H9 (cell line): ENCODE measurements at regions not wholly inside any gene's neighbourhood (a gene's known extent, or its start where the extent isn't known, plus 50 kb on each side); places are given as distances from the start of the nearest gene placed in this dataset.

Experiments
- DNase-seq: peaks from one replicate; pipeline ENCODE4 v3.0.0-alpha.2; 2017
- H2AFZ ChIP-seq: one replicate; pipeline ENCODE4 v1.6.1; 2013; ENCODE audit warnings: mild to moderate bottlenecking, low read length, control low read depth, moderate library complexity
- H2AK5ac ChIP-seq: 2 replicates; pipeline ENCODE4 v1.6.1; 2013; ENCODE audit warnings: low read length, control low read depth, mixed read lengths; ENCODE audit not compliant: insufficient read length
- H2BK120ac ChIP-seq: one replicate; pipeline ENCODE4 v1.6.1; 2013; ENCODE audit warnings: low read depth, mild to moderate bottlenecking, low read length, control low read depth, inconsistent platforms; ENCODE audit not compliant: poor library complexity, severe bottlenecking
- H2BK12ac ChIP-seq: 2 replicates; pipeline ENCODE4 v1.6.1; 2013; ENCODE audit warnings: low read length, control low read depth, mixed read lengths, low read depth; ENCODE audit not compliant: insufficient read length
- H2BK15ac ChIP-seq: 2 replicates; pipeline ENCODE4 v1.6.1; 2013; ENCODE audit warnings: low read depth, low read length, control low read depth
- H2BK20ac ChIP-seq: one replicate; pipeline ENCODE4 v1.6.1; 2013; ENCODE audit warnings: low read depth, mild to moderate bottlenecking, low read length, control low read depth, inconsistent platforms; ENCODE audit not compliant: poor library complexity, severe bottlenecking
- H2BK5ac ChIP-seq: 2 replicates; pipeline ENCODE4 v1.6.1; 2013; ENCODE audit warnings: low read length, control low read depth, mixed read lengths; ENCODE audit not compliant: insufficient read length
- H3K14ac ChIP-seq: 2 replicates; pipeline ENCODE4 v1.6.1; 2013; ENCODE audit warnings: low read length, control low read depth; ENCODE audit not compliant: insufficient read depth
- H3K18ac ChIP-seq: 2 replicates; pipeline ENCODE4 v1.6.1; 2013; ENCODE audit warnings: low read depth, mild to moderate bottlenecking, mixed read lengths, low read length, control low read depth; ENCODE audit not compliant: insufficient read length
- H3K23ac ChIP-seq: 2 replicates; pipeline ENCODE4 v1.6.1; 2013; ENCODE audit warnings: low read length, control low read depth, mixed read lengths, low read depth; ENCODE audit not compliant: insufficient read length
- H3K23me2 ChIP-seq: 2 replicates; pipeline ENCODE4 v1.6.1; 2013; ENCODE audit warnings: low read depth, mild to moderate bottlenecking, mixed read lengths, low read length, control low read depth; ENCODE audit not compliant: insufficient read length, poor library complexity, severe bottlenecking
- H3K27ac ChIP-seq: 2 replicates; pipeline ENCODE4 v1.5.1; 2013; ENCODE audit warnings: low read length, control low read depth, mixed read lengths, low read depth; ENCODE audit not compliant: insufficient read length
- H3K27me3 ChIP-seq: 2 replicates; pipeline ENCODE4 v1.6.1; 2013; ENCODE audit warnings: low read length, control low read depth, inconsistent platforms; ENCODE audit not compliant: insufficient read depth
- H3K4ac ChIP-seq: 2 replicates; pipeline ENCODE4 v1.6.1; 2013; ENCODE audit warnings: low read depth, mild to moderate bottlenecking, control low read depth, inconsistent platforms, low read length, moderate library complexity
- H3K4me1 ChIP-seq: 2 replicates; pipeline ENCODE4 v1.6.1; 2013; ENCODE audit warnings: low read length, control low read depth, inconsistent platforms; ENCODE audit not compliant: insufficient read depth
- H3K4me2 ChIP-seq: 2 replicates; pipeline ENCODE4 v1.6.1; 2013; ENCODE audit warnings: low read length, control low read depth, mixed read lengths; ENCODE audit not compliant: insufficient read length, insufficient read depth
- H3K56ac ChIP-seq: 2 replicates; pipeline ENCODE4 v1.6.1; 2013; ENCODE audit warnings: low read depth, mild to moderate bottlenecking, mixed read lengths, low read length, control low read depth; ENCODE audit not compliant: insufficient read length
- H3K79me1 ChIP-seq: 2 replicates; pipeline ENCODE4 v1.6.1; 2013; ENCODE audit warnings: low read depth, mild to moderate bottlenecking, moderate library complexity, low read length, control low read depth, inconsistent platforms; ENCODE audit not compliant: insufficient read depth, poor library complexity, severe bottlenecking
- H3K79me2 ChIP-seq: 2 replicates; pipeline ENCODE4 v1.6.1; 2013; ENCODE audit warnings: low read length, control low read depth, inconsistent platforms; ENCODE audit not compliant: insufficient read depth
- H3K9ac ChIP-seq: 2 replicates; pipeline ENCODE4 v1.6.1; 2013; ENCODE audit warnings: low read length, control low read depth, mixed read lengths; ENCODE audit not compliant: insufficient read length; ENCODE audit errors: extremely low read depth
- H3K9me3 ChIP-seq: one replicate; pipeline ENCODE4 v1.6.1; 2013; ENCODE audit warnings: low read depth, low read length, inconsistent platforms; ENCODE audit not compliant: control insufficient read depth
- H3T11ph ChIP-seq: one replicate; pipeline ENCODE4 v1.6.1; 2013; ENCODE audit warnings: mild to moderate bottlenecking, low read length, control low read depth, inconsistent platforms
- H4K20me1 ChIP-seq: one replicate; pipeline ENCODE4 v1.6.1; 2013; ENCODE audit not compliant: control insufficient read depth, insufficient read length, insufficient read depth
- H4K5ac ChIP-seq: 2 replicates; pipeline ENCODE4 v1.6.1; 2013; ENCODE audit warnings: low read depth, mild to moderate bottlenecking, mixed read lengths, low read length, control low read depth; ENCODE audit not compliant: insufficient read length
- H4K8ac ChIP-seq: replicated peaks from 2 replicates; pipeline ENCODE4 v1.6.1; 2013; ENCODE audit warnings: low read length, control low read depth, mixed read lengths, low read depth; ENCODE audit not compliant: insufficient read length
- H4K91ac ChIP-seq: 2 replicates; pipeline ENCODE4 v1.6.1; 2013; ENCODE audit warnings: low read depth, mild to moderate bottlenecking, moderate library complexity, mixed read lengths, low read length, control low read depth; ENCODE audit not compliant: insufficient read length
- H3K27ac Mint-ChIP-seq, 3 experiments: 2 replicates in 2 of 3; 3 replicates in 1 of 3; pipeline ENCODE4 v1.8.0; 2020 to 2021; ENCODE audit warnings: mixed read lengths in 3 of 3, mild to moderate bottlenecking in 1 of 3, moderate library complexity in 1 of 3
- H3K27me3 Mint-ChIP-seq: 2 replicates; pipeline ENCODE4 v1.8.0; 2021; ENCODE audit warnings: low read depth, mild to moderate bottlenecking, moderate library complexity, mixed read lengths
- H3K36me3 Mint-ChIP-seq, 3 experiments: 2 replicates in 2 of 3; 3 replicates in 1 of 3; pipeline ENCODE4 v1.8.0; 2020 to 2021; ENCODE audit warnings: low read depth in 3 of 3, mixed read lengths in 3 of 3; ENCODE audit not compliant: insufficient read depth in 1 of 3
- H3K4me1 Mint-ChIP-seq, 2 experiments: 2 replicates each; pipeline ENCODE4 v1.8.0; 2020; ENCODE audit warnings: mixed read lengths in 2 of 2
- H3K4me3 Mint-ChIP-seq, 2 experiments: 2 replicates in 1 of 2; 3 replicates in 1 of 2; pipeline ENCODE4 v1.8.0; 2020 to 2021; ENCODE audit warnings: mild to moderate bottlenecking in 2 of 2, mixed read lengths in 2 of 2, moderate library complexity in 1 of 2
- H3K9me3 Mint-ChIP-seq, 2 experiments: 2 replicates in 1 of 2; 3 replicates in 1 of 2; pipeline ENCODE4 v1.8.0; 2020; ENCODE audit warnings: mild to moderate bottlenecking in 2 of 2, mixed read lengths in 2 of 2, moderate library complexity in 1 of 2
- TF ChIP-seq, protein P1 (sequence below): fragments of 200-600 bp; sonication (generic); conservative IDR thresholded peaks from 3 replicates; pipeline ENCODE4 v1.8.0; 2021; ENCODE audit warnings: antibody characterized with exemption, mild to moderate bottlenecking

DNA sequence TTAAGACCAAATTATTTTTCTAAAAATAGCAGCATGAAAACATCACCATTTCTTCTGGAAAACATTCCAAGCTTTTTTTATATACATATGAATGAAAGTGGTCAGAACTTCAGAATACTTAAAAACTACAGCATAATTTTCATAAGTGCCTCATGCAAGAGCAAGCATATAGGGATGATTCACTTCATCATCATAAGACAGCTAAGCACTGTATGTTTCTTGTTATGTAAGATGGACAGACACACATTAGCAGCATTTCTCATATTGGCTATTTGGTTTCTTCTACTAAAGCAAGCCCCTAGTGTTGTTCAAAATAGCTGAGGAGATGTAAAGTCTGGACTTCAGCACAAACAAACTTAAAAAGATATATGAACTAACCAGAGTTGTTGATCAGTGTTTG is 213.1 kb upstream of the NOCT start:
- Histone ChIP-seq H3K9me3 (no peaks in the 10 kb centered on the region), H3K27me3 (no peaks in the 10 kb centered on the region), H3K27ac (no peak overlapping the region), H4K91ac (no peak overlapping the region), H2AFZ (no peak overlapping the region), H2BK12ac (no peak overlapping the region), H3K23me2 (no peaks in the 10 kb centered on the region), H3K79me2 (no peaks in the 10 kb centered on the region), H3K23ac (no peak overlapping the region), H3T11ph (no peak overlapping the region), H4K20me1 (no peaks in the 10 kb centered on the region), H2BK20ac (no peak overlapping the region), H3K56ac (no peak overlapping the region), H2BK120ac (no peak overlapping the region), H3K4ac (no peak overlapping the region), H2AK5ac (no peak overlapping the region), H2BK15ac (no peak overlapping the region), H2BK5ac (no peak overlapping the region), H3K79me1 (no peaks in the 10 kb centered on the region), H3K4me2 (no peak overlapping the region), H3K9ac (no peak overlapping the region), H3K14ac (no peak overlapping the region), H3K18ac (no peak overlapping the region), H4K5ac (no peak overlapping the region), H3K4me1 (no peaks in the 10 kb centered on the region), H4K8ac (no peak overlapping the region)
- Mint-ChIP-seq H3K36me3 (no peaks in the 10 kb centered on the region), H3K9me3 (no peaks in the 10 kb centered on the region), H3K4me3 (no peak overlapping the region), H3K4me1 (peaks cover 0 to 7% of the 10 kb centered on the region in 2 experiments; a peak in 1 of 4 replicates), H3K27me3 (0 out of 2 replicates have a peak, but pooled peaks cover 3% of the 10 kb centered on the region), H3K27ac (no peak overlapping the region)
- no peak for DNase-seq
- TF ChIP-seq, protein P1, sequence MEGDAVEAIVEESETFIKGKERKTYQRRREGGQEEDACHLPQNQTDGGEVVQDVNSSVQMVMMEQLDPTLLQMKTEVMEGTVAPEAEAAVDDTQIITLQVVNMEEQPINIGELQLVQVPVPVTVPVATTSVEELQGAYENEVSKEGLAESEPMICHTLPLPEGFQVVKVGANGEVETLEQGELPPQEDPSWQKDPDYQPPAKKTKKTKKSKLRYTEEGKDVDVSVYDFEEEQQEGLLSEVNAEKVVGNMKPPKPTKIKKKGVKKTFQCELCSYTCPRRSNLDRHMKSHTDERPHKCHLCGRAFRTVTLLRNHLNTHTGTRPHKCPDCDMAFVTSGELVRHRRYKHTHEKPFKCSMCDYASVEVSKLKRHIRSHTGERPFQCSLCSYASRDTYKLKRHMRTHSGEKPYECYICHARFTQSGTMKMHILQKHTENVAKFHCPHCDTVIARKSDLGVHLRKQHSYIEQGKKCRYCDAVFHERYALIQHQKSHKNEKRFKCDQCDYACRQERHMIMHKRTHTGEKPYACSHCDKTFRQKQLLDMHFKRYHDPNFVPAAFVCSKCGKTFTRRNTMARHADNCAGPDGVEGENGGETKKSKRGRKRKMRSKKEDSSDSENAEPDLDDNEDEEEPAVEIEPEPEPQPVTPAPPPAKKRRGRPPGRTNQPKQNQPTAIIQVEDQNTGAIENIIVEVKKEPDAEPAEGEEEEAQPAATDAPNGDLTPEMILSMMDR, result no peak
